GM12872 (cell line): ENCODE measurements at regions not wholly inside any gene's neighbourhood (a gene's known extent, or its start where the extent isn't known, plus 50 kb on each side); places are given as distances from the start of the nearest gene placed in this dataset.

ENCODE experiments used
- CTCF ChIP-seq: IDR thresholded peaks from 3 replicates; pipeline ENCODE4 v1.5.1; 2011; ENCODE audit warnings: low read depth, mild to moderate bottlenecking, low read length, moderate library complexity; ENCODE audit not compliant: insufficient read depth

- TF ChIP-seq CTCF = no peak
Observed at GRCh38 chr22:48720662-48721394, 1106.8 kb downstream of the BRD1 start.

- no peak for TF ChIP-seq CTCF
Observed at GRCh38 chr22:48719978-48720661, 1107.6 kb downstream of the BRD1 start.

- TF ChIP-seq CTCF = no peak
Observed at GRCh38 chr22:48718818-48719500, 1108.7 kb downstream of the BRD1 start.

GRCh38 chr22:48717883-48718817 lies 1109.5 kb downstream of the BRD1 start:
- no peak for TF ChIP-seq CTCF

- TF ChIP-seq CTCF = no peak
Observed at GRCh38 chr22:48717076-48717810, 1110.4 kb downstream of the BRD1 start.

GRCh38 chr22:48715511-48715910 lies 1112.2 kb downstream of the BRD1 start:
- TF ChIP-seq CTCF = no peak
